Type B pancreatic cell (in vitro differentiated cells): ENCODE measurements at regions not wholly inside any gene's neighbourhood (a gene's known extent, or its start where the extent isn't known, plus 50 kb on each side); places are given as distances from the start of the nearest gene placed in this dataset.

Experiments
- DNase-seq: peaks from one replicate; pipeline ENCODE4 v3.0.0; 2021; ENCODE audit warnings: mixed read lengths; ENCODE audit not compliant: unreplicated experiment; ENCODE audit errors: extremely low spot score
- H3K27ac Mint-ChIP-seq: 2 replicates; pipeline ENCODE4 v1.8.0; 2021; ENCODE audit warnings: mild to moderate bottlenecking, mixed read lengths
- H3K27me3 Mint-ChIP-seq: 2 replicates; pipeline ENCODE4 v1.8.0; 2021; ENCODE audit warnings: mixed read lengths
- H3K36me3 Mint-ChIP-seq: 2 replicates; pipeline ENCODE4 v1.8.0; 2021; ENCODE audit warnings: mixed read lengths
- H3K4me1 Mint-ChIP-seq: one replicate; pipeline ENCODE4 v1.8.0; 2021; ENCODE audit warnings: mixed read lengths; ENCODE audit not compliant: unreplicated experiment
- H3K4me3 Mint-ChIP-seq: 2 replicates; pipeline ENCODE4 v1.8.0; 2021; ENCODE audit warnings: mild to moderate bottlenecking, mixed read lengths
- H3K9me3 Mint-ChIP-seq: 2 replicates; pipeline ENCODE4 v1.8.0; 2021; ENCODE audit warnings: mixed read lengths
- TF ChIP-seq, protein P1 (sequence below): fragments of 200-600 bp; sonication (generic); conservative IDR thresholded peaks from 2 replicates; pipeline ENCODE4 v1.5.0; 2021; ENCODE audit warnings: antibody characterized with exemption, mild to moderate bottlenecking

DNA sequence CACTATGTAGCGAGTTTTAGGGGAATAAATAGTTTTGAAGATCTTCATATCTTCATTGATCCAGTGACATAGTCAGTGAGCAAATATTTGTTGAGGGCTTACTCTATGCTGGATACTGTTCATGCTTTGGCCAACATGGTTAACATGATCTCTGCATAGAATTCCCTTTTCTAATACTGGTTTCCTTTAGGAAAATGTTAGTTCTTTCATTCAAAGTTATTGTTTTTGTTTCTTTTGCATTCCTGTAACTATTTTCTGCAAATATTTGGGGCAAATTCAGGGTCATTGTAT, 226.5 kb downstream of the C12orf50 start:
- H3K4me3 Mint-ChIP-seq, result no peak overlapping the region
- H3K36me3 Mint-ChIP-seq, result no peaks in the 10 kb centered on the region
- no peak overlapping the region for H3K27ac Mint-ChIP-seq
- DNase-seq, result no peak
- no peaks in the 10 kb centered on the region for H3K27me3 Mint-ChIP-seq
- no peaks in the 10 kb centered on the region for H3K9me3 Mint-ChIP-seq
- TF ChIP-seq, protein P1, sequence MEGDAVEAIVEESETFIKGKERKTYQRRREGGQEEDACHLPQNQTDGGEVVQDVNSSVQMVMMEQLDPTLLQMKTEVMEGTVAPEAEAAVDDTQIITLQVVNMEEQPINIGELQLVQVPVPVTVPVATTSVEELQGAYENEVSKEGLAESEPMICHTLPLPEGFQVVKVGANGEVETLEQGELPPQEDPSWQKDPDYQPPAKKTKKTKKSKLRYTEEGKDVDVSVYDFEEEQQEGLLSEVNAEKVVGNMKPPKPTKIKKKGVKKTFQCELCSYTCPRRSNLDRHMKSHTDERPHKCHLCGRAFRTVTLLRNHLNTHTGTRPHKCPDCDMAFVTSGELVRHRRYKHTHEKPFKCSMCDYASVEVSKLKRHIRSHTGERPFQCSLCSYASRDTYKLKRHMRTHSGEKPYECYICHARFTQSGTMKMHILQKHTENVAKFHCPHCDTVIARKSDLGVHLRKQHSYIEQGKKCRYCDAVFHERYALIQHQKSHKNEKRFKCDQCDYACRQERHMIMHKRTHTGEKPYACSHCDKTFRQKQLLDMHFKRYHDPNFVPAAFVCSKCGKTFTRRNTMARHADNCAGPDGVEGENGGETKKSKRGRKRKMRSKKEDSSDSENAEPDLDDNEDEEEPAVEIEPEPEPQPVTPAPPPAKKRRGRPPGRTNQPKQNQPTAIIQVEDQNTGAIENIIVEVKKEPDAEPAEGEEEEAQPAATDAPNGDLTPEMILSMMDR, result no peak
- H3K4me1 Mint-ChIP-seq, result peaks cover 3% of the 10 kb centered on the region

DNA sequence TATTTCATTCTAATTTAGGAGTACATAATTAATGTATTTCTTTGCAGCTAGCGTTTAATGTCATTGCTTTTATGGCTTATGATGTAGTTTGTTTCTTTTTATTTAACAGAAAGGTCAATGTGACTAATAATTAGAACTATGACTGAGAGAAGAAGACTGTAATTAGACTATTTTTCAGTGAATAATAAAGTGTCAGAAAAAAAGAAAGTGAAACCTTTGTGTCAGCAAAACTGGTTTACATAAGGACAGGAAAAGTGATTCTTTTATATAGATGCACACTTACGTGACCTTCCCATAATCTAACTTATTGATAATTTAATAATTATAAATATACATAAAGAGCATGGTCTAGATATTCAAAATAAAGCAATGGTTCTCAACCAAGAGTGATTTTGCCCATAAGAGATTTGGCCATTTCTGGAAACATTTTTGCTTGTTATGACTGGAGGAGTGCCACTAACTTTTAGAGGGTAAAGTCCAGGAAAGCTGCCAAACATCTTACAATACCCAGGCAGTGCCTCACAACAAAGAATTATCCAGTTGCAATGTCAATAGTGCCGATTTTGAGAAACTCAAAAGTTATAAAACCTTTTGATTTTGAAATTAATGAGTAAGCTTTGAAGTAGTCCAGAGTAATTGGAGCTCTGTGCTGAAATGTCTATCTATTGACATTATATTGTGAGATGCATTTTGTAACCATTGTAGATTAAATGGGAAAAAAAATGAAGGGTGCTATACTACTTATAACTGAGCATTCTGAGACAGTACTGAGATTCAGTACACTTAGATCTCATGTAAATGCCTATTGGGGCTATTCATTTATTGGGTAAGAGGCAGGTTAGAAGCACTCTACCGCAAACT, 227.1 kb downstream of the C12orf50 start:
- no peak for DNase-seq
- no peaks in the 10 kb centered on the region for H3K36me3 Mint-ChIP-seq
- no peaks in the 10 kb centered on the region for H3K9me3 Mint-ChIP-seq
- no peak overlapping the region for H3K4me3 Mint-ChIP-seq
- H3K27ac Mint-ChIP-seq, result no peak overlapping the region
- TF ChIP-seq, protein P1, result no peak
- no peaks in the 10 kb centered on the region for H3K27me3 Mint-ChIP-seq
- H3K4me1 Mint-ChIP-seq, result peaks cover 3% of the 10 kb centered on the region

DNA sequence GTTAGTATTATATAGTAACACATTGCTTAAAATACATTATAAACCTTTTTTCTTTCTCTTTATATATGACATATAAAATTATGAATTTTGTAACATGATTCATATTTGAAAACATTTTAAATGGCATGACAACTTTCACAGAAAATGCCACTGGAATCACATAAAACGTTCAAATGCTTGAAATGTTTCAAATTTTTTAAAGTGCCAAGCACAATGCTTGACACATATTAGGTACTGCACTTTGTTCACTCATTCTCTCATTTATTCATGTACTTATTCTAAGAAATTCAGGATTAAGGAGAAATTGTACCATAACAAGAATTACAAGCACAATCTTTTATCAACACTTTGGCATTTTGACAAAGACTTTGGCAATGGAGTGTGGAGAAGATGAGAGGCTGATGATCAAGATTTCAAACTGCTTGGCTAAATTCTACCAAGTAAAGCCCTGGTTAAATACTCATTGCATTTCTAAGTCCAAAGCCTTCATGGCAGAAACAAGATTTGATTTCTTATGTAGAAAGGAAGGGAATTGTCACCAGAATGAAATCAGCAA, 232.2 kb downstream of the C12orf50 start:
- TF ChIP-seq, protein P1, result no peak
- H3K27me3 Mint-ChIP-seq, result no peaks in the 10 kb centered on the region
- no peak overlapping the region for H3K27ac Mint-ChIP-seq
- no peaks in the 10 kb centered on the region for H3K9me3 Mint-ChIP-seq
- no peak overlapping the region for H3K4me3 Mint-ChIP-seq
- H3K4me1 Mint-ChIP-seq, result peaks cover 3% of the 10 kb centered on the region
- DNase-seq, result no peak
- no peaks in the 10 kb centered on the region for H3K36me3 Mint-ChIP-seq

DNA sequence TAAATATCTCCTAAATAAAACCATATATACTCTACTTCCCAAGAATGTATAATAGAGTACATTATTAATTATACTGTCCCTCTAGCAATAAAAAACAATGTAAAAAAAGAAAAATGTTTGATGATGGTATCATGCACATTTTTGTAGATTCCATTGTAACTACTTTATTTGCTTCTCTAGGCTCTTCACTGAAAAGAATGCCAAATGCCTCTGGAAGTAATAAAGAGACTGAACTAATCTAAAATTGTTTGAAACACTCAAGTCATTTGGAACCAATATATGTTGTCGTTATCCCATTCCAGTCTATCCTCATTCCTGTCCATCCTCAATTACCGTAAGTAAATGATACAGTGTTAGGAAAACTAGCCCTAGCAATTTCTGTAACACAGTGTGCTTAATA, 233.6 kb downstream of the C12orf50 start:
- DNase-seq, result no peak
- H3K4me3 Mint-ChIP-seq, result no peak overlapping the region
- TF ChIP-seq, protein P1, result no peak
- H3K27me3 Mint-ChIP-seq, result no peaks in the 10 kb centered on the region
- no peaks in the 10 kb centered on the region for H3K4me1 Mint-ChIP-seq
- H3K36me3 Mint-ChIP-seq, result no peaks in the 10 kb centered on the region
- H3K27ac Mint-ChIP-seq, result no peak overlapping the region
- no peaks in the 10 kb centered on the region for H3K9me3 Mint-ChIP-seq

DNA sequence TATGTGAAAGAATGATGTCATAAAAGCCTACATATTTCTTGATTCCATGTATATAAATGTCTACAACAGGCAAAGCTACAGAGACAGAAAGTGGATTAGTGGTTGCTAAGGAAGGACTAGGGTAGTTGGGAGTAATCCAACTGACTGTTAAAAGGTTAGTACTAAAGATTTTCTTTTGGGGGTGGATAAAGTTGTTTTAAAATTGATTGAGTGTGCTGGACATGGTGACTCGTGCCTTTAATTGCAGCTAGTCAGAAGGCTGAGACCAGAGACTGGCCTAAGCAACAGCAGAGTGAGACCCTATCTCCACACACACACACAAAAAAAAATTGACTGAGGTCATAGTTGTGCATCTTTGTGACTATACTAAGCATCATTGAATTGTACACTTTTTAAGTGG, 234.3 kb downstream of the C12orf50 start:
- H3K4me3 Mint-ChIP-seq, result no peak overlapping the region
- no peaks in the 10 kb centered on the region for H3K4me1 Mint-ChIP-seq
- TF ChIP-seq, protein P1, result no peak
- DNase-seq, result no peak
- H3K27ac Mint-ChIP-seq, result no peak overlapping the region
- no peaks in the 10 kb centered on the region for H3K36me3 Mint-ChIP-seq
- H3K27me3 Mint-ChIP-seq, result no peaks in the 10 kb centered on the region
- no peaks in the 10 kb centered on the region for H3K9me3 Mint-ChIP-seq
